ENCODE measurements at regions not wholly inside any gene's neighbourhood (a gene's known extent, or its start where the extent isn't known, plus 50 kb on each side); places are given as distances from the start of the nearest gene placed in this dataset.

DNA sequence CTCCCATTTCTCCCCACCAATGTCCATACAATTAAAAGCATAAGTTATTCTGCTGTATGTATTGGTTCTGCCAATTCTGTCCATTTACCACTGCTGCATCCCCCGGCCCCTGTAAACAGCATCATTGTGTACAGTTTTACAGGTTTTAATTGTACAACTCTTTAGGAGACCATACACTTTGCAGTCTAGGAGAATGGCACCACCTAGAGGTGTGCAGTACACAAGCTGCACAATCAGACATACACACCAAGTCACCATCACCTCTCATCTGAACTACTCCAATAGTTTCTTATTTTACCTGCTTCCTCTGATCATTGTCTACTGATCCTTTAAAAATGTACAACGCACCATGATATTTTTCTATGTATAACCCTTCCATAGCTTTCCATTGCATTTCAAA lies 855.9 kb upstream of the KLHL1 start:
- DNase-seq: no peak
- H3K9me3 Mint-ChIP-seq: no peaks in the 10 kb centered on the region
- H3K36me3 Mint-ChIP-seq (ENCODE audit: low read depth): no peaks in the 10 kb centered on the region
- ChIA-PET CTCF (interaction anchor here (0.6 kb wide), 1 partner anchor 375 kb away, joined by 3 read pairs; no protein-coding TSS in a partner anchor), POLR2A (no interaction called here)
- no peak overlapping the region for H3K4me3 Mint-ChIP-seq
- no peak overlapping the region for H3K27ac Mint-ChIP-seq
- H3K27me3 Mint-ChIP-seq: no peaks in the 10 kb centered on the region
- H3K4me1 Mint-ChIP-seq: no peaks in the 10 kb centered on the region

DNA sequence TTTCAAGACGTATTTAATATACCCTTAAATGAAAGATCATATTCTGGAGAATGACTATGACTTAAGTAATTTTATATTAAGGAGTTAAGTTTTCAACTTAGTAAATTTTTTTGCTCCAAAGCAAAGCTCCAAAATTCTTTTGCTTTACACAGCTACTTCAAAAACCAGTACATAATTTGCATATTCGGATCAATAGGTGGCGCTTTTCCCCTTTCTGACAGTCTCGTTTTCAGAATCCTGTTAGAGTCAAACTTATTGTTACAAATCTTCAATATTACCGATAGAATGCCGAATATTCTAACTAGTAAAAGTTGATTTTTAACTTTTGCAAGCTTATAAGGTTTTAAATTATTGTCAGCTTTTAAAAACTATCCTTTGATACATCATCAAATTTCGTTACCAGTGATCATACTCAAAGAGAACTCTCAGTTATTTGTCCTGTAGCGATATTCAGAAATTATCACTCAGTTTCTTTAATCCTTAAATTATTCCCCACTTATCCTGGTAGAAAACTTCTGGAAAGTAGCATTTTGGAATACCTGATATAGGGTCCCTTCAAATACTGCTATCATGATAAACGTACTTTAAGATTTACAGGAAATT lies 852.7 kb upstream of the KLHL1 start:
- no peak for DNase-seq
- CTCF ChIA-PET: interaction anchor here (1.1 kb wide), 1 partner anchor 918 kb away, joined by 3 read pairs; no protein-coding TSS in a partner anchor
- H3K27me3 Mint-ChIP-seq: no peaks in the 10 kb centered on the region
- H3K9me3 Mint-ChIP-seq: no peaks in the 10 kb centered on the region
- H3K4me1 Mint-ChIP-seq: no peaks in the 10 kb centered on the region
- H3K36me3 Mint-ChIP-seq (ENCODE audit: low read depth): no peaks in the 10 kb centered on the region
- H3K4me3 Mint-ChIP-seq: no peak overlapping the region
- POLR2A ChIA-PET: no interaction called here
- H3K27ac Mint-ChIP-seq: no peak overlapping the region

DNA sequence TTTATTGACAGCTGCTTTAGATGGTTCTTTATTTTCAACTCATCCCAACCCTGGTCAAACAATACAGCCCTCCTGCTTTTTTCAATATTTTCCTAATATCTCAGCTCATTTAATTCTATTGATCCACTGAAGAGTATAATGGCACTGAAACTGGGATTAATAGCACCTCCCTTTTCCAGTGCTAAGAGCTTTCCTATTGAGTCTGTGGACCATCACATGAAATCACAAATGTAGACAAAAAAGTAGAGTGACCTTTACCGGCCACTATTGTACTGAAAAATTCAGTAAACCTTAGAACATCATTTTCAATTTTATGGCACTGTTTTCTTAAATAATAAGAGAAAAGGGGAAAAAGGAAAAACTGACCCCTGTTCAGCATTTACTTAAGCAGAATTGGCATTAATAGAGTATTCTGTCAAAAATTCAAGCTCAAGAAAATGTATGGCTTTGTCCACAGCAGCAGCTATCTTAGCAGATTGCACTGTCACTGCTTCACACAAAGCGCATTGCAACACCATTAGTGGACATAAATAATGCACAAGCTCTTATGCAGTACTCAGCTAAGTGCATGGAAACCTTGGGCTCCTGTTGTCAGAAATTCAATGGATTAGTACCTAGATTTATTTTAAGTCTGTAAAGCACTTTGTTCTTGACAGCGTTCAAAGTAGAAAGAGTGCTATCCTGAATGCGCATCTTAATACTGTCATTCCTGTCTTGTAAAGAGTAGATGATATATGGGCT lies 851.0 kb upstream of the KLHL1 start:
- no peak overlapping the region for H3K27ac Mint-ChIP-seq
- no peaks in the 10 kb centered on the region for H3K27me3 Mint-ChIP-seq
- H3K9me3 Mint-ChIP-seq: no peaks in the 10 kb centered on the region
- DNase-seq: no peak
- H3K36me3 Mint-ChIP-seq (ENCODE audit: low read depth): no peaks in the 10 kb centered on the region
- H3K4me1 Mint-ChIP-seq: no peaks in the 10 kb centered on the region
- ChIA-PET POLR2A (no interaction called here), CTCF (no interaction called here)
- no peak overlapping the region for H3K4me3 Mint-ChIP-seq

DNA sequence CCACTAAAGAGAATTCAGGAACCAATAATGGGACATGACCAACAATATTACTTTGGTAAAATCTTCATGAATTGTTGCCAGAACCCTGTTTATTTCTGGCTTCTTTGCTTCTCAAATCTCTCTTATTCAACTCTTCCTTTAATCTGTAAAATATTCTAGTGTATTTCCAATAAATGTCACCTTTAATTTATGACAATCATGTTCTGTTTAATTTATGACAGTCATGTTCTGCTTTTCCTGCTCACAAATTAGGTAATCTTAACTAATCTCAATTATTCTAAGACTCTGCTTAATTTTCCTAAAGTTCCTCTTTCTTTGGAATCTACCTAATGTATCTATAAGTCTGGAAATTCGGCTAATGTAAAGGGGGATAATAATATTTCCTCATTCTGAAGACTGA lies 847.6 kb upstream of the KLHL1 start:
- no peak for DNase-seq
- no peaks in the 10 kb centered on the region for H3K4me1 Mint-ChIP-seq
- H3K9me3 Mint-ChIP-seq: peaks cover 3% of the 10 kb centered on the region
- POLR2A ChIA-PET: no interaction called here
- H3K4me3 Mint-ChIP-seq: no peak overlapping the region
- CTCF ChIA-PET: no interaction called here
- H3K36me3 Mint-ChIP-seq (ENCODE audit: low read depth): no peaks in the 10 kb centered on the region
- H3K27me3 Mint-ChIP-seq: no peaks in the 10 kb centered on the region
- H3K27ac Mint-ChIP-seq: no peak overlapping the region

DNA sequence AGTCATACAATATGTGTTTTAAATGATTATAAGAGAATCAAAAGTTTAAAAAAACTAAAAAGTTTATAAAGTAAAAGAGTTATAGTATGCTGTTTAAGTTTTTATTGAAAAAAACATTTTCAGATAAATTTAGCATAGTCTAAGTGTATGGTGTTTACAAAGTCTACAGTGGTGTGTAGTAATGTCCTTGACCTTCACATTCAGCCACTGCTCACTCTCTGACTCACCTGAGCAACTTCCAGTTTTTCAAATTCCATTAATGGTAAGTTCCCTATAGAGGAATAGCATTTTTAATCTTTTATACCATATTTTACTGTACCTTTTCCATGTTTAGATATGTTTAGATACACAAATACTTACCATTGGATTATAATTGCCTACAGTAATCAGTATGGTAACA lies 842.4 kb upstream of the KLHL1 start:
- CTCF ChIA-PET: no interaction called here
- DNase-seq: no peak
- Mint-ChIP-seq H3K36me3 (ENCODE audit: low read depth) (no peaks in the 10 kb centered on the region), H3K4me3 (no peak overlapping the region), H3K4me1 (no peaks in the 10 kb centered on the region), H3K27ac (no peak overlapping the region), H3K27me3 (no peaks in the 10 kb centered on the region), H3K9me3 (peaks cover 3% of the 10 kb centered on the region)
- POLR2A ChIA-PET: no interaction called here

DNA sequence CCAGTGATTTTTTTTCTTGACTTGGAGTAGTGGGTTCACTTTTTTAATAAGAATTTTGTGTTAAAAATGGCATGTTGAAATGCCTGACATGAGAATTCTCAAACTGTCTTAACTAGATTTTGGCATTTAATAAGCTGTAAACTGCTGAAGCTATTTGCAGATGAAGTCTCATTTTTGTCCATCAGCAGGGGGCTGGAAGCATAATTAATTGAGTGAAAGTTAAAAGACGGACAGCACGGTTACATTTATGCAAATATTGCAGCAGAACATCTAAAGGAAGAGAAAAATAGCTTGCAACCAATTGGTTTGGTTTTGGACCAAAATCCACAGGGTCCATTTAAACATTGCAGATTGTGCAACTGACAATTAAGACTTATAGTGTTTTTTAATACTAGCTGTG lies 837.3 kb upstream of the KLHL1 start:
- no peak for DNase-seq
- no peaks in the 10 kb centered on the region for H3K27me3 Mint-ChIP-seq
- H3K36me3 Mint-ChIP-seq (ENCODE audit: low read depth): no peaks in the 10 kb centered on the region
- H3K4me3 Mint-ChIP-seq: no peak overlapping the region
- H3K4me1 Mint-ChIP-seq: no peaks in the 10 kb centered on the region
- ChIA-PET CTCF (no interaction called here), POLR2A (no interaction called here)
- no peak overlapping the region for H3K27ac Mint-ChIP-seq
- H3K9me3 Mint-ChIP-seq: no peaks in the 10 kb centered on the region

DNA sequence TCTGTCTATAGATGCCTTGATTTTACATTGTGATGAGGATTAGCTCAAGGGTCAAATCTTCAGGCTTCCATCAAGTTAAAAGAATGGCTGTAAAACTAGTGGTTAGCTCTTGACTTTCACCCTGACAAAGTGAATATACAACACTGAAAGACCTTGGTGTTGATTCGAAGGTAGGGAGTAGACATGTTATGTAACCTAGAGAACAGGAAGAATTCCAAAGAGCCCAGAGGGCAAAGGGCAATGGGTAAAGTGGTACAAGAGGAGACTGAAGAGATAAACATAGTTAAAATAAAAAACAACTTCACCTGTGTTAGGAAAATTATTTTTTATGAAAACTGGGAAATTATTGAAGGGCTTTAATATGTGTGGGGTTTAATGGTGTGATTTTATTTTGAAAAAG lies 833.2 kb upstream of the KLHL1 start:
- Mint-ChIP-seq H3K9me3 (peaks cover 3% of the 10 kb centered on the region), H3K4me1 (no peaks in the 10 kb centered on the region), H3K27ac (no peak overlapping the region), H3K36me3 (ENCODE audit: low read depth) (no peaks in the 10 kb centered on the region), H3K4me3 (no peak overlapping the region), H3K27me3 (no peaks in the 10 kb centered on the region)
- DNase-seq: no peak
- ChIA-PET CTCF (no interaction called here), POLR2A (no interaction called here)

DNA sequence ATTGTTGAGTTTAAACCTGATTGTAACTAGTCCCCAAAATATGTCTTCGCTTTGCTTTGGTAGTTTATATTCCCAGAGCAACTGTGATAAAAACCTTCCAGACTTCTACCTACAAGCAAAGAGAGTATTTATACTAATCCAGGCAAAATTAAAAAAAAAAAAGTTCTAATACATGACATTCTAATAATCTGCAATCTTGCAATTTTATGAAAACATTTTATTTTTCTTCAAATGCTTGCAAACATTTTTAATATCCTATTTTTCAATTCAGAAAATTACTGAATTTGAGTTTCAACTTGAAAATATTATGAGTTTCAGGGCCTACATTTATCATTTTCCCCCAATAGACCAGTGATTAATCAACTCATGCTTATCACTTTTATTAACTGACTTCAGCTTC lies 830.2 kb upstream of the KLHL1 start:
- Mint-ChIP-seq H3K4me3 (no peak overlapping the region), H3K36me3 (ENCODE audit: low read depth) (no peaks in the 10 kb centered on the region), H3K27ac (no peak overlapping the region), H3K4me1 (no peaks in the 10 kb centered on the region), H3K9me3 (peaks cover 3% of the 10 kb centered on the region), H3K27me3 (no peaks in the 10 kb centered on the region)
- DNase-seq: no peak
- POLR2A ChIA-PET: no interaction called here
- CTCF ChIA-PET: no interaction called here

DNA sequence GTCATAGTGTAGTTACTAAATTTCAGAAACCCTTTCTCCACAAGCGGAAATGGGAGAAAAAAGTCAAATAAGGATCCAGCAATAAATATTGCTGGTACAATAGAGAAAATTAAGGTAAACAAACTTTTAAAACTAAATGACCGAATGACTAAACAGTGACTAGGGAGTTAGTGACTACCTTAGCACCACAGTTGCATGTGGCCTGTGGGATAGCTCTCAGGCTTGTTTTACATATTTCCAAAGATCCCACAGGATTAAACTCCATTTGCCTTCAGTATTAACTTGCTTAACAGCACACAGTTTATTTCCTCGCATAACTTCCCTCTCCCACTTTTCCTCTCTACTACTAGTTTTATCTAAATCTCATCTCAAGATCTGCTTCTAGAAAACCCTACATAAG lies 824.3 kb upstream of the KLHL1 start:
- H3K27ac Mint-ChIP-seq: no peak overlapping the region
- no peaks in the 10 kb centered on the region for H3K4me1 Mint-ChIP-seq
- H3K27me3 Mint-ChIP-seq: no peaks in the 10 kb centered on the region
- CTCF ChIA-PET: no interaction called here
- no peak for DNase-seq
- no peaks in the 10 kb centered on the region for H3K36me3 Mint-ChIP-seq (ENCODE audit: low read depth)
- peaks cover 3% of the 10 kb centered on the region for H3K9me3 Mint-ChIP-seq
- POLR2A ChIA-PET: no interaction called here
- no peak overlapping the region for H3K4me3 Mint-ChIP-seq

DNA sequence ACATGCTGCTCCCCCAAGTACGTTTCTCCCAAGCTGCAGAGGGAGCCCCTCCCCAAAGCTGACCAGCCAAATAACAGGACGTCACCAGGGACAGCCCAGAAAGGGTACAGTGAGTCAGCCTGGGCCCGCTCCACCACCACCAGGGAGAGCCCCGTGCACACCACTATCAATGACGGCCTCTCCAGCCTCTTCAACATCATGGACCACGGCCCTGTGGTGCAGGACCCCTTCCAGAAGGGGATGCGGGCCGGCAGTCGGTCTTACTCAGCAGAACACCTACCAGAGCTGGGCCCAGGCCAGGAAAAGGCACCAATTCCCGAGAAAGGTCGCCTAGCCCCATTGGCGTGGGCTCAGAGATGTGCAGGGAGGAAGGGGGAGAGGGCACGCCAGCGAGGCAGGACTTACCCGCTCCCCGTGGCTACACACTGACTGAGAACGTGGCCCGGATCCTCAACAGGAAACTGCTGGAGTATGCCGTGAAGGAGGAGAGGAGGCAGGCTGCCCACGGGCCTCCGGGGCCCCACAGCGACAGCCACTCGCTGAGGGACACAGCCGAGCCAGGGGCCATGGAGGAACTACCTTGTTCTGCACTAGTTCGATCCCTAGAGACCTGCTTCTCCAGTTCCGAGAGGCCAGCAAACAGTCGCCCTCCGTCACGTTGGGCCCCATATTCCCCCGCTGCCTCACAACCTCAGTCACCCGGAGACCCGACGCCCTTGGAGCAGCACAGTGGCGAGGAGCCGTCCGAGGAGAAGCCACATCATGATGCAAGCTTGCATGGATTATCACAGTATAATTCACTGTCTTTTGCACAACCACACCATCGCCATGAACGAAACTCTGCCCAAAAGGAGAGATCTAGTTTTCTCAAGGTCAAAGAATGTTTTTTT lies 815.9 kb upstream of the KLHL1 start:
- CTCF ChIA-PET: no interaction called here
- H3K27ac Mint-ChIP-seq: no peak overlapping the region

DNA sequence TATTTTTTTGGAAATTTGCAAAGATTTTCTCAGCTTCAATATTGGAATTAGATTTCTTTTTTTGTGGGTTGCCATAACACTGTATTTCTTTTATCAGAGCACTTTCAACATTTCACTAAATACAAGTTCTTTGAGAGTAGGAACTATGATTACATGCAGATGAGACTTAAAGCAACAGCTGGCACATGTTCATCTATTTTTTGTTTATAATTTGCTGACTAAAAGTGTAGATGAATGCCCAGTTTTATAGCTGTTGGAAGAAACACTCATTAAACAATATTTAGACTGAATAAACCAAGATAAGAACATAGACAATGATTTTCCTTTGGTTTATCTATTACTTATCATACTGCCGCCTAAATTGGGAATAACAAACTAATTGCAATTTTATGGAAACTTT lies 803.0 kb upstream of the KLHL1 start:
- Mint-ChIP-seq H3K4me3 (no peak overlapping the region), H3K4me1 (no peaks in the 10 kb centered on the region), H3K27me3 (no peaks in the 10 kb centered on the region), H3K9me3 (no peaks in the 10 kb centered on the region), H3K27ac (no peak overlapping the region), H3K36me3 (ENCODE audit: low read depth) (no peaks in the 10 kb centered on the region)
- DNase-seq: no peak
- POLR2A ChIA-PET: no interaction called here
- CTCF ChIA-PET: no interaction called here

More for the DNA sequence above, 815.9 kb upstream of the KLHL1 start:
- Mint-ChIP-seq H3K27me3 (no peaks in the 10 kb centered on the region), H3K9me3 (no peaks in the 10 kb centered on the region), H3K4me3 (no peak overlapping the region), H3K36me3 (ENCODE audit: low read depth) (no peaks in the 10 kb centered on the region), H3K4me1 (no peaks in the 10 kb centered on the region)
- POLR2A ChIA-PET: no interaction called here
- DNase-seq: no peak

DNA sequence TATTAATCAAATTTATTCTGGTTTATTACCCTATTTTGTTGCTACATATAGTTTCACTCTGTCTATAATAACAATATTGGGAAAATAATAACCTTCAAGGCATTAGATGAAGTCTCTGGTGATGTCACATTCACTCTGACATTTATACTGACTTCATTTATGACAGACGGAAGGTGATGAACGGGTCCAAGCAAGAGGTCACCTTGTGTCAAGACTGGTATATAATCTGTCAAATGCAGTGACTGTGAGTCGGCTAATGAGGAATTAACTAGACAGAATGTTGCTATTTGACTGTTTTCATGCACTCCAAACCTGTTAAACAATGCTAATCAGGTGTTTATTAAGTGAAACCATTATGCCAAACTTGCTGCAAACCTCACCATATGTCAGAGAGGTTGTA lies 800.5 kb upstream of the KLHL1 start:
- Mint-ChIP-seq H3K27ac (no peak overlapping the region), H3K36me3 (ENCODE audit: low read depth) (no peaks in the 10 kb centered on the region), H3K4me3 (no peak overlapping the region), H3K27me3 (no peaks in the 10 kb centered on the region), H3K4me1 (no peaks in the 10 kb centered on the region), H3K9me3 (no peaks in the 10 kb centered on the region)
- CTCF ChIA-PET: no interaction called here
- no peak for DNase-seq
- POLR2A ChIA-PET: no interaction called here

DNA sequence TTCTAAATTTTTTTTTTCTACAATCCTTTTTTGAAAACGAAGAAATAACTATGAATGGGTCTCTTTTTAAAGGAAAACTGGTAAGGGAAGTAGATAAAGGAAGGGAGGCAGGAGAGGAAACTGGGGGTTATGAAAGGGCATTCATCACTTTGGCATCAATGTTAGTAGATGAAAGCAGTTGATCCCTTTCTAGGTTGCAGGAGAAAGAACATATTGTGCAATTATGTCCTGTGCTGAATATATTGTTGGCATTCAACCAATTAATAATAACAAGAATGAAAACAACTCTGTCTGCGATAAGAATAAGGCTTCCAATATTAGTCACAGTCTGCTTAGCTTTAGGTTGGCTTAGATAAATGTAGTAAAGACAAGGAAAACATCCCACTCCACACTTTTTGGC lies 796.8 kb upstream of the KLHL1 start:
- H3K4me3 Mint-ChIP-seq: no peak overlapping the region
- no peaks in the 10 kb centered on the region for H3K27me3 Mint-ChIP-seq
- H3K27ac Mint-ChIP-seq: no peak overlapping the region
- H3K36me3 Mint-ChIP-seq (ENCODE audit: low read depth): no peaks in the 10 kb centered on the region
- no peaks in the 10 kb centered on the region for H3K4me1 Mint-ChIP-seq
- H3K9me3 Mint-ChIP-seq: peaks cover 1% of the 10 kb centered on the region
- DNase-seq: no peak
- ChIA-PET POLR2A (no interaction called here), CTCF (no interaction called here)

DNA sequence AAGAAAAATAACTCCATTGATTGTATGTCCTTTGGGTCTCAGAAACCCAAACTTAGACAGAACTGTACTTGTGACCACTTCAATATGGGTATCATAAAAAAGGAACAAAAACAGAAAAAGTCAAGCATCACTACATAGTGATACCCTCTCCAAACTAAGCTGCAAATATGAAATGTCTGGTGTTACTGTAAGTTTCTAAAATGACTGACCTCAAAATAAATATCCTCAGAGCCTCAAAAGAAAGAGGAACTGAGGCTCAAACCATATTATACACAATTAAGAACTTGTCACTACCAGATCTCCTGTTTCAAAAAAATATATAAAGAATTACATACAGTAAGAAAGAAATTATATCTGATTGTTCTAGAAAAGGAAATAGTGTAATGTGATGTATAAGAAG lies 787.9 kb upstream of the KLHL1 start:
- Mint-ChIP-seq H3K4me3 (no peak overlapping the region), H3K27ac (no peak overlapping the region), H3K9me3 (peaks cover 2% of the 10 kb centered on the region), H3K27me3 (no peaks in the 10 kb centered on the region), H3K4me1 (no peaks in the 10 kb centered on the region), H3K36me3 (ENCODE audit: low read depth) (no peaks in the 10 kb centered on the region)
- ChIA-PET POLR2A (no interaction called here), CTCF (no interaction called here)
- DNase-seq: no peak
